Transverse colon (tissue), 4 donors: ENCODE measurements at regions not wholly inside any gene's neighbourhood (a gene's known extent, or its start where the extent isn't known, plus 50 kb on each side); places are given as distances from the start of the nearest gene placed in this dataset.

Source experiments
- DNase-seq: peaks from one replicate; pipeline ENCODE4 v3.0.0-alpha.2; 2019
- H3K27ac ChIP-seq, 4 donors: fragments of 200-600 bp; sonication (generic); 2 replicates each; pipeline ENCODE4 v1.5.1; 2016 to 2018; ENCODE audit warnings: inconsistent platforms in 4 of 4
- H3K27me3 ChIP-seq: fragments of 200-600 bp; sonication (generic); 2 replicates; pipeline ENCODE4 v1.5.1; 2017; ENCODE audit warnings: inconsistent platforms
- H3K36me3 ChIP-seq, 4 donors: fragments of 200-600 bp; sonication (generic); 2 replicates each; pipeline ENCODE4 v1.5.1; 2017 to 2019; ENCODE audit warnings: inconsistent platforms in 4 of 4
- H3K4me1 ChIP-seq, 4 donors: fragments of 200-600 bp; sonication (generic); 2 replicates each; pipeline ENCODE4 v1.5.1; 2017 to 2020; ENCODE audit warnings: inconsistent platforms in 4 of 4
- H3K4me3 ChIP-seq, 4 donors: fragments of 200-600 bp; sonication (generic); 1 replicate in 1 of 4; 2 replicates in 3 of 4; pipeline versions ENCODE4 v1.5.1 to v1.6.1; 2017 to 2019; ENCODE audit warnings: inconsistent platforms in 4 of 4
- H3K9me3 ChIP-seq, 2 donors: fragments of 200-600 bp; sonication (generic); 2 replicates each; pipeline ENCODE4 v1.5.1; 2017 to 2019; ENCODE audit warnings: inconsistent platforms in 2 of 2
- EP300 ChIP-seq: sonication (generic); formaldehyde crosslinking; IDR thresholded peaks from one replicate; pipeline ENCODE4 v1.6.1; 2017; ENCODE audit warnings: antibody characterized with exemption, low read depth
- POLR2A ChIP-seq: fragments of 450-650 bp; IDR thresholded peaks from one replicate; pipeline ENCODE4 v1.6.1; 2016; ENCODE audit warnings: antibody characterized with exemption, mild to moderate bottlenecking, moderate library complexity
- POLR2AphosphoS5 ChIP-seq, 3 donors: sonication (generic); formaldehyde crosslinking; IDR thresholded peaks; one replicate each; pipeline ENCODE4 v1.6.1; 2016; ENCODE audit warnings: antibody characterized with exemption in 3 of 3
- WGBS, 2 donors: methylation state at CpG; one replicate each; pipeline ENCODE4 v1.1.5; 2018; ENCODE audit warnings: low coverage in 1 of 2; 5-methylcytosine and 5-hydroxymethylcytosine counted together
- in situ Hi-C, 4 donors: fragments of 200-750 bp; cut with MboI; loops; one replicate each; pipeline versions ENCODE4 v1.15.0 to v1.15.1; 2017; ENCODE audit warnings: low sequenced_read_pairs in 3 of 4, low pct_ligation_motif_present in 1 of 4, low pct_unique_long_range_greater_than_20kb in 1 of 4
- intact Hi-C: fragments of 100-400 bp; cut with DNase I; formaldehyde crosslinking; loops from one replicate; pipeline ENCODE4 v1.15.1; 2023; ENCODE audit warnings: low total_unique reads
- TF ChIP-seq, protein P1 (sequence below), 5 experiments: fragments of 200-600 bp in 3 of 5; fragments of 450-650 bp in 2 of 5; sonication (generic) in 3 of 5; IDR thresholded peaks; 1 replicate in 2 of 5; 2 replicates in 3 of 5; pipeline ENCODE4 v1.5.1; 2016 to 2017; ENCODE audit warnings: antibody characterized with exemption in 5 of 5, inconsistent platforms in 3 of 5, mild to moderate bottlenecking in 2 of 5, moderate library complexity in 1 of 5

DNA sequence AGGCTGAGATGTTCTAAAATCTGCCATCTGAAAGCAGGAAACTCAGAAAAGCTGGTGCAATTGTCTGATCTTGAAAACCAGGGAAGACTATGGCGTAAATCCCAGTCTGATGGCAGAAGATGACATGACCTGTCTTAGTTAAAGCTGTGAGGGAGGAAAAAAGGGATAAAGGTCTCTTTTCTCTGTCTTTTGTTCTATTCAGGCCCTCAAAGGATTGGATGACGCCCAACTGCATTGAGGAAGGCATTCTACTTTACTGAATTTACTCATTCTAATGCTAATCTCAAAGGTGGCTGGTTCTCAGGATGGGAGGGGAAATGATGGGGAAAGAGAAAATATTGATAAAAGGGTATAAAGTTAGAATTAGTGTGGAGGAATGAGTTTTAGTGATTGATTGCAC, 312.8 kb upstream of the CTNND2 start:
- H3K27me3 ChIP-seq: no peaks in the 10 kb centered on the region
- H3K4me3 ChIP-seq: no peak overlapping the region
- no peak for DNase-seq
- no peaks in the 10 kb centered on the region for H3K36me3 ChIP-seq
- H3K4me1 ChIP-seq: no peaks in the 10 kb centered on the region
- 79 to 89% methylated on average over 2 of the region's 2 CpGs for WGBS, 2 donors
- in situ Hi-C loops (no loop called here), intact Hi-C loops (no loop called here)
- TF ChIP-seq POLR2A (no peak), EP300 (no peak), POLR2AphosphoS5 (IDR thresholded peaks at IDR 0.05) (no peak)
- TF ChIP-seq, protein P1, sequence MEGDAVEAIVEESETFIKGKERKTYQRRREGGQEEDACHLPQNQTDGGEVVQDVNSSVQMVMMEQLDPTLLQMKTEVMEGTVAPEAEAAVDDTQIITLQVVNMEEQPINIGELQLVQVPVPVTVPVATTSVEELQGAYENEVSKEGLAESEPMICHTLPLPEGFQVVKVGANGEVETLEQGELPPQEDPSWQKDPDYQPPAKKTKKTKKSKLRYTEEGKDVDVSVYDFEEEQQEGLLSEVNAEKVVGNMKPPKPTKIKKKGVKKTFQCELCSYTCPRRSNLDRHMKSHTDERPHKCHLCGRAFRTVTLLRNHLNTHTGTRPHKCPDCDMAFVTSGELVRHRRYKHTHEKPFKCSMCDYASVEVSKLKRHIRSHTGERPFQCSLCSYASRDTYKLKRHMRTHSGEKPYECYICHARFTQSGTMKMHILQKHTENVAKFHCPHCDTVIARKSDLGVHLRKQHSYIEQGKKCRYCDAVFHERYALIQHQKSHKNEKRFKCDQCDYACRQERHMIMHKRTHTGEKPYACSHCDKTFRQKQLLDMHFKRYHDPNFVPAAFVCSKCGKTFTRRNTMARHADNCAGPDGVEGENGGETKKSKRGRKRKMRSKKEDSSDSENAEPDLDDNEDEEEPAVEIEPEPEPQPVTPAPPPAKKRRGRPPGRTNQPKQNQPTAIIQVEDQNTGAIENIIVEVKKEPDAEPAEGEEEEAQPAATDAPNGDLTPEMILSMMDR (IDR thresholded peaks at IDR 0.05): no peak
- H3K9me3 ChIP-seq: peaks cover 0 to 2% of the 10 kb centered on the region in 2 donors
- H3K27ac ChIP-seq: no peak overlapping the region

DNA sequence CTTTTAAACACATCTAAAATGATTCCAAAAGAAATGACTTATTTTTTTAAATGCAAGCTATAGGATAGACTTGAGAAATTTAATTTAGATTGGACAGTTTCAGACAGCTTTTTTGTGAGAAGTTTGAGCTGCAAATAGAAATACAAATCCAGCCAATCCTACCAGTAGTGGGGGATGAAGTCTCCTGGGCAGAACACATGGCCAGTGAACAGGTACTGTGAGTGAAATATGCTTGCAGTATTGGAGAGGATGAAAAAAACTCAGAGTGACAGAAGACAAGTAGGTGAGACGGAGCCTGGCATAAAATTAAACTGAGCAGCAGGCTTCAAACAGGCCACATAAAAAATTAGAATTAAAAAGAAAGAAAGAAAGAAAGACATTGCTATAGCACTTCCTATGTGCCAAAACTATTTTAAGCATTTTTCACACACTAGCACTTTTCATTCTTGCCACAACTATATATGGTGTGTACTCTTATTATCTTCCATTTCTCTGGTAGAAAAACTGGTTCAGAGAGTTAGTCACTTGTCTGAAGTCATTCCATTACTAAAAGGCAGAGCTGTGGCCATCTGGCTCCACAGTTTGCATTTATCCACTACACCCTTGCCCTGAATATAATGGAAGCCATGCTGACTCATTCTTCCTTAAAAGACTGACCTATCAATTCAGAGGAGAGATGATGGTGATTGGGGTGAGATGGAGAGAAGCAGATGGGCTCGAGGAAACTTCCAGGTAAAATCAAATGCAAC, 310.2 kb upstream of the CTNND2 start:
- H3K27ac ChIP-seq: no peak overlapping the region
- no peaks in the 10 kb centered on the region for H3K27me3 ChIP-seq
- intact Hi-C loops (no loop called here), in situ Hi-C loops (no loop called here)
- H3K9me3 ChIP-seq: peaks cover 0 to 2% of the 10 kb centered on the region in 2 donors
- H3K36me3 ChIP-seq: no peaks in the 10 kb centered on the region
- no peak for DNase-seq
- TF ChIP-seq EP300 (no peak), POLR2AphosphoS5 (IDR thresholded peaks at IDR 0.05) (no peak), POLR2A (no peak)
- TF ChIP-seq, protein P1 (IDR thresholded peaks at IDR 0.05): no peak
- 61 to 73% methylated on average over 2 of the region's 2 CpGs for WGBS, 2 donors
- H3K4me3 ChIP-seq: no peak overlapping the region
- no peaks in the 10 kb centered on the region for H3K4me1 ChIP-seq

DNA sequence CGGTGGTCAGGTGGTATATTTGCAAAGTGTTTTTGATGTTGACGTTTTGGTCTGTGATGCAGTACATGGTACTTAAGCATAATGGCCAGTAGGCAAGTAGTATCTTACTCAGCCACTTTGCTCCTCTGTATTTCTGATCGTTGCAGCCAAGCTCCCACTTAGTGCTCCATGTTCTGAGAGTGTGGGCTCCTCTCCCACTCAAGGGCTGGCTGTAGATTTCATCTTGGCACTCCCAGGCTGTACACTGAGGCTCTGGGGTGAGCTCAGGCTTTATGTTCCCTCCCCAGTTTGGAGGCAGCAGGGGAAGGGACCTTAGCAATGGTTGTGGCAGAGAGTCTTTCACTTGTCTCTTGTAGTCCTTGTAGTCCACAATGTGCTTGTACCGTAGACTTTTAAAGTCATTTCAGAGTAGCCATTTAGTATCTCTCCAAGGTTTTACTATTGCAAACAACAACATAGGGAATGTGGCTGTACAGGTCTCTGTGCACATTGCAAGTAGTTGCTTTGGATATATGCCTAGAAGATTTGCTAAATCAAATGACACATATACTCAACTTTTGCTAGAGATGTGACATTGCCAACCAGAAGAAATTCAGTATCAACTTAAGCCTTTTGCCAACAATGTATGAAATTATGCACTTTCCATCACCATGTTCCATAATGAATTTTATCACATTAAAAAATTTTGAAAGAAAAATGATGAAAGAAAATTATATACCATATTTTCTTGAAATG, 304.3 kb upstream of the CTNND2 start:
- no peak overlapping the region for H3K27ac ChIP-seq
- H3K9me3 ChIP-seq: no peaks in the 10 kb centered on the region
- intact Hi-C loops: no loop called here
- no peak for DNase-seq
- H3K4me1 ChIP-seq: no peaks in the 10 kb centered on the region
- H3K4me3 ChIP-seq: no peak overlapping the region
- TF ChIP-seq POLR2A (no peak), POLR2AphosphoS5 (IDR thresholded peaks at IDR 0.05) (no peak), EP300 (no peak)
- TF ChIP-seq, protein P1 (IDR thresholded peaks at IDR 0.05): no peak
- H3K36me3 ChIP-seq: no peaks in the 10 kb centered on the region
- 63 to 72% methylated on average over 2 to 4 of the region's 4 CpGs for WGBS, 2 donors
- H3K27me3 ChIP-seq: no peaks in the 10 kb centered on the region
- in situ Hi-C loops: no loop called here

DNA sequence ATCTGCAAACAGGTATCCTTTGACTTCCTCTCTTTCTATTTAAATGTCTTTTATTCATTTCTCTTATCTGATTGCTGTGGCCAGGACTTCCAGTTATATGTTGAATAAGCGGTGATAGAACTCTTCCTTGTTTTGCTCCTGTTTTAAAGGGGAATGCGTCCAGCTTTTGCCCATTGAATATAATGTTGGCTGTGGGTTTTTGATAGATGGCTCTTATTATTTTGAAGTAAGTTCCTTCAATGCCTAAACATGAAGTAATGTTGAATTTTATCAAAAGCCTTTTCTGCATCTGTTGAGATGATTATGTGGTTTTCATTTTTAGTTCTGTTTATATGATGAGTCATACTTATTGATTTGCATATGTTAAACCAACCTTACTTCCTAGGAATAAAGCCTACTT, 300.5 kb upstream of the CTNND2 start:
- DNase-seq: no peak
- no peaks in the 10 kb centered on the region for H3K27me3 ChIP-seq
- intact Hi-C loops (no loop called here), in situ Hi-C loops (no loop called here)
- no peaks in the 10 kb centered on the region for H3K4me1 ChIP-seq
- WGBS, 2 donors: 56 to 67% methylated on average over 2 of the region's 2 CpGs
- no peaks in the 10 kb centered on the region for H3K9me3 ChIP-seq
- H3K4me3 ChIP-seq: no peak overlapping the region
- TF ChIP-seq, protein P1 (IDR thresholded peaks at IDR 0.05): no peak
- TF ChIP-seq POLR2A (no peak), POLR2AphosphoS5 (IDR thresholded peaks at IDR 0.05) (no peak), EP300 (no peak)
- H3K27ac ChIP-seq: no peak overlapping the region
- H3K36me3 ChIP-seq: no peaks in the 10 kb centered on the region
